C4-2B (cell line): ENCODE measurements at regions not wholly inside any gene's neighbourhood (a gene's known extent, or its start where the extent isn't known, plus 50 kb on each side); places are given as distances from the start of the nearest gene placed in this dataset.

Source experiments
- CTCF ChIP-seq: fragments of 450-650 bp; conservative IDR thresholded peaks from 2 replicates; pipeline ENCODE4 v1.5.1; 2017; ENCODE audit warnings: mild to moderate bottlenecking
- ZFX ChIP-seq: fragments of 450-650 bp; IDR thresholded peaks from 2 replicates; pipeline ENCODE4 v1.6.1; 2017

- TF ChIP-seq CTCF = no peak
- TF ChIP-seq ZFX = no peak
Observed at GRCh38 chr11:92492372-92492771, 267.8 kb downstream of the FAT3 start.
